ENCODE measurements at regions not wholly inside any gene's neighbourhood (a gene's known extent, or its start where the extent isn't known, plus 50 kb on each side); places are given as distances from the start of the nearest gene placed in this dataset.

DNA sequence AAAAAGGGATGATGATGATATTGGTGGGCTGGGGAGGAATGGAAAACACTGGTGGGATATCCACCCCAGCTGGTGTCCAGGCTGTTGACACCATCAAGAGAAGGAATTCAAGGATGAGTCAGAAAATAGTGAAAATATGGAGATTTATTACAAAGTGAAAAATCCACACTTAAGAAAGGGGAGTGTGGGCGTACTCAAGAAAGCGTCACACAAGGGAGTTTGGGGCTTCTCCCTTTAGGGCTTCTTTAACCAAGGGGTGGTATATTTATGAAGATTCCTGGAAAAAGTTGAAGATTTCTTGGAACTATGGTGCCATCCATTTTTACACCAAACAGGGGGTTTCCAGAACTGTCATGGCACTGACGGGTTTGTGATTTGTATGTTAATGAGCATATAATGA, 63.1 kb upstream of the ARID2 start:
- Histone ChIP-seq H3K36me3 (ENCODE audit: control insufficient read depth in 4 of 4, insufficient read depth in 4 of 4, low read length in 4 of 4) (no peaks in the 10 kb centered on the region), H3K4me1 (ENCODE audit: control insufficient read depth in 5 of 5, insufficient read depth in 5 of 5, low read length in 5 of 5) (peaks cover 0 to 5% (median 0%) of the 10 kb centered on the region in 5 donors), H3K4me3 (no peak overlapping the region), H3K27me3 (ENCODE audit: control insufficient read depth in 3 of 3, insufficient read depth in 3 of 3, low read length in 2 of 3) (no peaks in the 10 kb centered on the region), H3K9me3 (ENCODE audit: control insufficient read depth in 4 of 4, insufficient read depth in 3 of 4, low read length in 3 of 4) (no peaks in the 10 kb centered on the region), H3K9ac (ENCODE audit: insufficient read depth in 1 of 2, low read length in 2 of 2) (no peak overlapping the region), H3K27ac (ENCODE audit: low read depth in 1 of 2, low read length in 1 of 2) (no peak overlapping the region)
- ATAC-seq (ENCODE audit: insufficient read depth, low FRiP score) (no peak), DNase-seq (no peak)
- 95 to 96% methylated on average over 3 of the region's 3 CpGs for WGBS, 2 donors
- TF ChIP-seq, protein P1, sequence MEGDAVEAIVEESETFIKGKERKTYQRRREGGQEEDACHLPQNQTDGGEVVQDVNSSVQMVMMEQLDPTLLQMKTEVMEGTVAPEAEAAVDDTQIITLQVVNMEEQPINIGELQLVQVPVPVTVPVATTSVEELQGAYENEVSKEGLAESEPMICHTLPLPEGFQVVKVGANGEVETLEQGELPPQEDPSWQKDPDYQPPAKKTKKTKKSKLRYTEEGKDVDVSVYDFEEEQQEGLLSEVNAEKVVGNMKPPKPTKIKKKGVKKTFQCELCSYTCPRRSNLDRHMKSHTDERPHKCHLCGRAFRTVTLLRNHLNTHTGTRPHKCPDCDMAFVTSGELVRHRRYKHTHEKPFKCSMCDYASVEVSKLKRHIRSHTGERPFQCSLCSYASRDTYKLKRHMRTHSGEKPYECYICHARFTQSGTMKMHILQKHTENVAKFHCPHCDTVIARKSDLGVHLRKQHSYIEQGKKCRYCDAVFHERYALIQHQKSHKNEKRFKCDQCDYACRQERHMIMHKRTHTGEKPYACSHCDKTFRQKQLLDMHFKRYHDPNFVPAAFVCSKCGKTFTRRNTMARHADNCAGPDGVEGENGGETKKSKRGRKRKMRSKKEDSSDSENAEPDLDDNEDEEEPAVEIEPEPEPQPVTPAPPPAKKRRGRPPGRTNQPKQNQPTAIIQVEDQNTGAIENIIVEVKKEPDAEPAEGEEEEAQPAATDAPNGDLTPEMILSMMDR (IDR thresholded peaks at IDR 0.05; ENCODE audit: control extremely low read depth, extremely low read depth) = no peak

DNA sequence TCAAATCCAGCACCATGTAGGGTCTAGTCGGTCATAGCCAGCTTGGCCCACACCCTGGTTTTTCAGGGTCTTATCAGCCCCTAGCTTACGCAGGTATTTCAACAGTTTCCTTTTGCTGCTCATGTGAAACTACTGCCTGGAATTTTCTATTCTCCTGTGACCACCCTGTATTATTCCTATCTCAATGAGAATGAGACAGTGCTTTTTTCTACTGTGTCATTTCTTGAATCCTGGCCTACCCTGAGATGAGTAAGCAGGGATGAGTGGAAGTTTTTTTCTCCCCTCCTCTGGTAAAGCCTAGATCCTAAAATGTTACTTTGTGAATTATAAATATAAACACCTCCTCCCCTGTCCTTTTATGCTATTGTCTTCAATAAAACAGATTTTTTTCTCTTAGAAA, 62.7 kb upstream of the ARID2 start:
- Histone ChIP-seq H3K4me3 (no peak overlapping the region), H3K9ac (ENCODE audit: insufficient read depth in 1 of 2, low read length in 2 of 2) (no peak overlapping the region), H3K36me3 (ENCODE audit: control insufficient read depth in 4 of 4, insufficient read depth in 4 of 4, low read length in 4 of 4) (no peaks in the 10 kb centered on the region), H3K27me3 (ENCODE audit: control insufficient read depth in 3 of 3, insufficient read depth in 3 of 3, low read length in 2 of 3) (no peaks in the 10 kb centered on the region), H3K27ac (ENCODE audit: low read depth in 1 of 2, low read length in 1 of 2) (peak overlapping the region in 1 of 2 donors; percentile 45), H3K9me3 (ENCODE audit: control insufficient read depth in 4 of 4, insufficient read depth in 3 of 4, low read length in 3 of 4) (no peaks in the 10 kb centered on the region), H3K4me1 (ENCODE audit: control insufficient read depth in 5 of 5, insufficient read depth in 5 of 5, low read length in 5 of 5) (peaks cover 0 to 5% (median 0%) of the 10 kb centered on the region in 5 donors)
- 89 to 92% methylated on average over 2 of the region's 2 CpGs for WGBS, 2 donors
- ATAC-seq (ENCODE audit: insufficient read depth, low FRiP score) (no peak), DNase-seq (no peak)
- TF ChIP-seq, protein P1 (IDR thresholded peaks at IDR 0.05; ENCODE audit: control extremely low read depth, extremely low read depth) = no peak

DNA sequence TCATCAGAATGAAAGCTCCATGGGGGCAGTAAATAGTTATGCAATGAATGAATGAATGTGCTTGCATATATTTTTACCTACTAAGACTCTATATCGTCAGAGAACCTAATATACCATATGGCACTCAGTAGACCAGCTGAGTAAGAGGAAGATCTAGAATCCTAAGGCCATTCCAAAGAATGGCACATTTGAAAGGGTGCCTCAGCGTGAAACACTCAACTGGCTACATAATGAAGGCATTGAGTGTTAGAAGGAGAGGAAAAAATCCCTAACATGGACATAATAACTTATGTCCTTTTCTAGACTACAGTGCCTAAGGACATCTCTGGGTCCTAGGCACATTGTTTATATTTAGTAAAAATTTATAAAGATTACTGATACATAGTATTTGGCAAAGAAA, 61.7 kb upstream of the ARID2 start:
- Histone ChIP-seq H3K27me3 (ENCODE audit: control insufficient read depth in 3 of 3, insufficient read depth in 3 of 3, low read length in 2 of 3) (no peaks in the 10 kb centered on the region), H3K4me3 (no peak overlapping the region), H3K36me3 (ENCODE audit: control insufficient read depth in 4 of 4, insufficient read depth in 4 of 4, low read length in 4 of 4) (no peaks in the 10 kb centered on the region), H3K9ac (ENCODE audit: insufficient read depth in 1 of 2, low read length in 2 of 2) (no peak overlapping the region), H3K9me3 (ENCODE audit: control insufficient read depth in 4 of 4, insufficient read depth in 3 of 4, low read length in 3 of 4) (no peaks in the 10 kb centered on the region), H3K27ac (ENCODE audit: low read depth in 1 of 2, low read length in 1 of 2) (no peak overlapping the region), H3K4me1 (ENCODE audit: control insufficient read depth in 5 of 5, insufficient read depth in 5 of 5, low read length in 5 of 5) (peaks cover 0 to 5% (median 0%) of the 10 kb centered on the region in 5 donors)
- WGBS, 2 donors = 94 to 95% methylated on average over 2 of the region's 2 CpGs
- DNase-seq (no peak), ATAC-seq (ENCODE audit: insufficient read depth, low FRiP score) (no peak)
- TF ChIP-seq, protein P1 (IDR thresholded peaks at IDR 0.05; ENCODE audit: control extremely low read depth, extremely low read depth) = no peak

DNA sequence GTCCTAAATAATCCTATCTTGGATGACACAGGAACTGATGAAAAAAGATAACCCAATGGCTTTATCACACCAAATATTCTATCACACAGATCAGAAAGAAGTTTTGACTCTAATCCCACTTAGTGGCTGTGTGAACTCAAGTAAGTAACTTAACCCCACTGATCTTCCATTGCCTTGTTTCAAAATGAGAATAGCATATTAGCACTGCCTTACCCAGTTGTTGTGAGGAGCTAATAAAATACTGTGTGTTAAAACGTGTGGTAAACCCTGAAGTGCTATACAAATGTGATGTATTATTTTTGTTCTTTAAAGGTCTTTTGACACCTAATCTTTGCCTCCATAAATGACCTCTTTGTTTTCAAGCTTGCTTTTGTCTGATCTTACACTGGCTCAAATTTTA, 60.9 kb upstream of the ARID2 start:
- no peak overlapping the region for H3K4me3 ChIP-seq
- TF ChIP-seq, protein P1 (IDR thresholded peaks at IDR 0.05; ENCODE audit: control extremely low read depth, extremely low read depth) = no peak
- 41 to 51% methylated on average over 1 of the region's 1 CpG for WGBS, 2 donors
- DNase-seq (no peak), ATAC-seq (ENCODE audit: insufficient read depth, low FRiP score) (no peak)
- H3K36me3 ChIP-seq (ENCODE audit: control insufficient read depth in 4 of 4, insufficient read depth in 4 of 4, low read length in 4 of 4) = no peaks in the 10 kb centered on the region
- H3K9me3 ChIP-seq (ENCODE audit: control insufficient read depth in 4 of 4, insufficient read depth in 3 of 4, low read length in 3 of 4) = no peaks in the 10 kb centered on the region
- peaks cover 0 to 7% (median 0%) of the 10 kb centered on the region in 5 donors for H3K4me1 ChIP-seq (ENCODE audit: control insufficient read depth in 5 of 5, insufficient read depth in 5 of 5, low read length in 5 of 5)
- no peak overlapping the region for H3K9ac ChIP-seq (ENCODE audit: insufficient read depth in 1 of 2, low read length in 2 of 2)
- H3K27ac ChIP-seq (ENCODE audit: low read depth in 1 of 2, low read length in 1 of 2) = no peak overlapping the region
- H3K27me3 ChIP-seq (ENCODE audit: control insufficient read depth in 3 of 3, insufficient read depth in 3 of 3, low read length in 2 of 3) = no peaks in the 10 kb centered on the region
